Lower leg skin (tissue), 3 donors: ENCODE measurements at regions not wholly inside any gene's neighbourhood (a gene's known extent, or its start where the extent isn't known, plus 50 kb on each side); places are given as distances from the start of the nearest gene placed in this dataset.

Experiments
- CTCF ChIP-seq, 3 donors: fragments of 450-650 bp; IDR thresholded peaks; one replicate each; pipeline ENCODE4 v1.5.1; 2016; ENCODE audit warnings: antibody characterized with exemption in 3 of 3, mild to moderate bottlenecking in 3 of 3, moderate library complexity in 2 of 3
- POLR2A ChIP-seq, 2 donors: fragments of 450-650 bp; IDR thresholded peaks; one replicate each; pipeline ENCODE4 v1.6.1; 2016 to 2017; ENCODE audit warnings: antibody characterized with exemption in 2 of 2, mild to moderate bottlenecking in 1 of 2, moderate library complexity in 1 of 2

DNA sequence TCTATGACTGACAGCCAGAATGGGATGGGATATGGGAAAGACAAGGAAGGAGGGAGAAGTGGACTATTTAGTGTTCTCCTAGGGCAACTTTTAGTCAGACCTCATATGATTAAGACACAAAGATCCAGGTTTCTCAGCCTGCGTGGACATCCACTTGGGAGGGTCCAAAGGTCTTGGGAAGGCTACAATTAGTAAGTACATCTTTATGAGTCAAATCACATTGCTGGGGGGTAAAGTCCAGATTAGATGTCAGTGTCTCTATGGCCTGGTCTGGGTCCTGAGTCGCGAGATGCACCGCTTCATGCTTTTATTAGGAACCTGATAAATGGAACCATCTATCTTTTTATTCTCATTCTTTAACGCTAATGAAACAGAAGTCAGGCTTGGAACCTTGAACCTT is 378.4 kb upstream of the ASIC2 start:
- TF ChIP-seq CTCF (IDR thresholded peaks at IDR 0.05) (no peak), POLR2A (IDR thresholded peaks at IDR 0.05) (no peak)
